ENCODE measurements at regions not wholly inside any gene's neighbourhood (a gene's known extent, or its start where the extent isn't known, plus 50 kb on each side); places are given as distances from the start of the nearest gene placed in this dataset.

DNA sequence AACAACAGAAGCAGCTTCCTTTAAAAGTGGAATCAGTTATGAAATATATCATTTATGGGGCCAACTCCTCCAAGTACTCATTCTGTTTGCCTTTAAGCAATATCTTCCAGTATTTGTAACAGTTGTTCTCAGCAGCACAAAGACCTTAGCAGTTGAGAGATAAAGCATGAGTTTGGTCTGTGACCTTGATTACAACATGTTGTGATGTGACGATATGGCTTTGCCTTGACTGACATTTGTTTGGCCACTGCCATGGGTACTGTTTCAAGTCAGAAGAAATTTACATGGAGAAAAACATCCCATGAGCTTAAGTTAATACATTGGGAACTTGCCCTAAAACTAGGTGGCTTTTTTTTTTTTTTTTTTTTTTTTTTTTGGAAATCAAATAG lies 175.1 kb upstream of the KBTBD8 start:
- in situ Hi-C loops (cut with MboI; ENCODE audit: low sequenced_read_pairs, unreplicated experiment): no loop called here
- TF ChIP-seq, protein P1, sequence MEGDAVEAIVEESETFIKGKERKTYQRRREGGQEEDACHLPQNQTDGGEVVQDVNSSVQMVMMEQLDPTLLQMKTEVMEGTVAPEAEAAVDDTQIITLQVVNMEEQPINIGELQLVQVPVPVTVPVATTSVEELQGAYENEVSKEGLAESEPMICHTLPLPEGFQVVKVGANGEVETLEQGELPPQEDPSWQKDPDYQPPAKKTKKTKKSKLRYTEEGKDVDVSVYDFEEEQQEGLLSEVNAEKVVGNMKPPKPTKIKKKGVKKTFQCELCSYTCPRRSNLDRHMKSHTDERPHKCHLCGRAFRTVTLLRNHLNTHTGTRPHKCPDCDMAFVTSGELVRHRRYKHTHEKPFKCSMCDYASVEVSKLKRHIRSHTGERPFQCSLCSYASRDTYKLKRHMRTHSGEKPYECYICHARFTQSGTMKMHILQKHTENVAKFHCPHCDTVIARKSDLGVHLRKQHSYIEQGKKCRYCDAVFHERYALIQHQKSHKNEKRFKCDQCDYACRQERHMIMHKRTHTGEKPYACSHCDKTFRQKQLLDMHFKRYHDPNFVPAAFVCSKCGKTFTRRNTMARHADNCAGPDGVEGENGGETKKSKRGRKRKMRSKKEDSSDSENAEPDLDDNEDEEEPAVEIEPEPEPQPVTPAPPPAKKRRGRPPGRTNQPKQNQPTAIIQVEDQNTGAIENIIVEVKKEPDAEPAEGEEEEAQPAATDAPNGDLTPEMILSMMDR (IDR thresholded peaks at IDR 0.05; ENCODE audit: borderline replicate concordance, control extremely low read depth, extremely low read depth, insufficient read depth, missing control alignments): no peak
- DNase-seq (ENCODE audit: low spot score): no peak

DNA sequence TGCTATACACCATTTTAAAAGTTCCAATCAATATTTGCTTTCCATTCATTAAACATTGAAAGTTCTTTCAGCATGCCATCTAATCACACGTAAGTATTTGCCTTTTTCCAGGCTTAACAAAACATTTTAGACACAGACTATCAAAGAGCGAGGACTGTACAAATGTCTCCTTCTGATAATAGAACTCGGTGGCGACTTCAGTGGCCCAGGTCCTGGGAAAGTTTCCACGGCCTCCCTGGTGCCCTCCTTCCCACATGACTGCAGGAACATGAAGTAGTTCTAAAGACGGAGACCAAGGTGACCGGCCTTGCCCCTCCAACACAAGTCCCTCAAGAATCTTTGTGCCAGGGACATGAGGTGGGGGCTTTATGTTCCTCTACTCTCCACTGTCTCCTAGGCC lies 174.6 kb upstream of the KBTBD8 start:
- no peak for DNase-seq (ENCODE audit: low spot score)
- in situ Hi-C loops (cut with MboI; ENCODE audit: low sequenced_read_pairs, unreplicated experiment): no loop called here
- TF ChIP-seq, protein P1 (IDR thresholded peaks at IDR 0.05; ENCODE audit: borderline replicate concordance, control extremely low read depth, extremely low read depth, insufficient read depth, missing control alignments): no peak

DNA sequence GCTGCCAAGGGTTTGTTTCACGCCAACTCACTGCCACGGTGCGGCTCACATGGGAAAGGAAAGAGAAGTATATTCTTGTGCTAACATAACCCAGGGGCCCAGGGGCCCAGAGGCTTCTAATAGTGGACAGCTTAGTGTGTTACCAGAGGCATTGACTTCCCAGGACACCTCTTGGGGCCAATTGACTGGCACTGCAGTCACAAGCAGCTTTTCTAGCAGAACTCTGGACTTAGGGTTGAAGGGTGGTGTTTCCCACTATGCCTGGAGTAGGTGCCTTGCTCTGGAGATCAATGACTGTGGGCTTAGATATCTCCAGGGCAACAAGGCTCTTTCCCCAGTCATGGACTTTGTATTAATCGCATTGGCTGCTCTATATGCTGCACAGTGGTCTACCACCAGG lies 172.7 kb upstream of the KBTBD8 start:
- TF ChIP-seq, protein P1 (IDR thresholded peaks at IDR 0.05; ENCODE audit: borderline replicate concordance, control extremely low read depth, extremely low read depth, insufficient read depth, missing control alignments): no peak
- DNase-seq (ENCODE audit: low spot score): no peak
- in situ Hi-C loops (cut with MboI; ENCODE audit: low sequenced_read_pairs, unreplicated experiment): no loop called here

- no peak for DNase-seq (ENCODE audit: low spot score)
- in situ Hi-C loops (cut with MboI; ENCODE audit: low sequenced_read_pairs, unreplicated experiment): no loop called here
- TF ChIP-seq, protein P1 (IDR thresholded peaks at IDR 0.05; ENCODE audit: borderline replicate concordance, control extremely low read depth, extremely low read depth, insufficient read depth, missing control alignments): no peak
Observed at GRCh38 chr3:66827726-66828125, 170.4 kb upstream of the KBTBD8 start.

DNA sequence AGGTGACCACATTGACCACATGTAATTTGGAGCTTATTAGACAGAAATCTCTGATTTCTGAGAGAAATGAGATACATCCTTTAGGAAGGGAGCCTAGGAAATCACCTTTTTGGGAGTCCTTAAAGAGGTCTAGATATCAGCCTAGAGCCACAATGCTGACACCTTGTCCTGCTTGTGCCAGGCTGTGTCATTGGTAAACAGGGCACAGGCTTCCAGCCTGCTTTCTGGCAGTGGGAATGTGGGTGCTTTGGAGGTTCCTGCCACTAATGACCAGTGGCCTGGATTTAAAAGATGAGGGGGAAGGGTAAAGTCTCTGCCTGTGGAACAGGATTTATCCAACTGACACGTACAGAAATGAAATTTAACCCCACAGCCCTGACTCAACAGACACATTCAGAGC lies 169.8 kb upstream of the KBTBD8 start:
- no peak for DNase-seq (ENCODE audit: low spot score)
- in situ Hi-C loops (cut with MboI; ENCODE audit: low sequenced_read_pairs, unreplicated experiment): no loop called here
- TF ChIP-seq, protein P1 (IDR thresholded peaks at IDR 0.05; ENCODE audit: borderline replicate concordance, control extremely low read depth, extremely low read depth, insufficient read depth, missing control alignments): no peak

DNA sequence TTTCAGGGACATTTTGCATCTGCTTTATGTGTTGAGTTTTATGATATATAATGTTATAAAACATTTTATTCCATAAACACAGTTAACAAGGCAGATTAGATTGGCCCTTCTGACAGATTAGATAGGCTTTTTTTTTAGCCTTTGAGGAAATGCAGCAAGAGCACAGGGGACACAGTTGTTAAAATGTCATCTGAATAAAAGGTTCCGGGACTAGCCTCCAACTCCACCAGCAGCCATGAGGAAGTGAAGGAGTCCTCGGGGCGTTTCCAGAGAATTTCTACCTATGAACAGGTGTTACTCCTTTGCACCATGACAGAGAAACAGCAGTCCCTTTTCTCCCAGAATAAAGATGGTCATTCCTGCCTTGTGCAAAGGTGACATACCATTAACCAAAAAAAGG lies 167.8 kb upstream of the KBTBD8 start:
- in situ Hi-C loops (cut with MboI; ENCODE audit: low sequenced_read_pairs, unreplicated experiment): no loop called here
- TF ChIP-seq, protein P1 (IDR thresholded peaks at IDR 0.05; ENCODE audit: borderline replicate concordance, control extremely low read depth, extremely low read depth, insufficient read depth, missing control alignments): no peak

DNA sequence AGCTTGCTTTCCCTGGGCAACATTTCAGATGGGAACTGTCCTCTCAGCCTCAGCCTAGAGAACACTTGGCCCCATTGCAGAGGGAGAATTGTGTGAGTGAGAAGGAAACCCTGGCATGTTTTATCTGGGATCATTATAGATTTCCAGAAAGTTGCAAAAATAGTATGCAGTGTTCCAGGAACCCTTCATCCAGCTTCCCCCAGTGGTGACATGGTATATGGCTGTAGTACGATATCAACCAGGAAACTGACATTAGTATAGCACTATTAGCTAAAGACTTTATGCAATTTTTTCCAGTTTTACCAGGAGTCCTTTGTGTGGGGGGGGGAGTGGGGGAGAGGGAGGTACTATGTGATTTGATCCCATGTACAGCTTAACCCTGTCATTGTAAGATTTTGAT lies 166.2 kb upstream of the KBTBD8 start:
- no peak for DNase-seq (ENCODE audit: low spot score)
- TF ChIP-seq, protein P1 (IDR thresholded peaks at IDR 0.05; ENCODE audit: borderline replicate concordance, control extremely low read depth, extremely low read depth, insufficient read depth, missing control alignments): no peak
- in situ Hi-C loops (cut with MboI; ENCODE audit: low sequenced_read_pairs, unreplicated experiment): no loop called here

More for the DNA sequence above, 167.8 kb upstream of the KBTBD8 start:
- DNase-seq (ENCODE audit: low spot score): no peak

All from GM13976 (cell line).